ENCODE measurements at regions not wholly inside any gene's neighbourhood (a gene's known extent, or its start where the extent isn't known, plus 50 kb on each side); places are given as distances from the start of the nearest gene placed in this dataset.
"Not testable (repeated sequence)": the region's sequence is repeated elsewhere in the genome, so short reads cannot be mapped to it uniquely, and the experiment has no call there.

- DNase-seq (ENCODE audit: low spot score), result no peak
Measured at GRCh38 chr9:103068753-103069152, 73.6 kb downstream of the CYLC2 start.

- DNase-seq (ENCODE audit: low spot score), result no peak
Measured at GRCh38 chr9:103078581-103078980, 83.4 kb downstream of the CYLC2 start.

DNA sequence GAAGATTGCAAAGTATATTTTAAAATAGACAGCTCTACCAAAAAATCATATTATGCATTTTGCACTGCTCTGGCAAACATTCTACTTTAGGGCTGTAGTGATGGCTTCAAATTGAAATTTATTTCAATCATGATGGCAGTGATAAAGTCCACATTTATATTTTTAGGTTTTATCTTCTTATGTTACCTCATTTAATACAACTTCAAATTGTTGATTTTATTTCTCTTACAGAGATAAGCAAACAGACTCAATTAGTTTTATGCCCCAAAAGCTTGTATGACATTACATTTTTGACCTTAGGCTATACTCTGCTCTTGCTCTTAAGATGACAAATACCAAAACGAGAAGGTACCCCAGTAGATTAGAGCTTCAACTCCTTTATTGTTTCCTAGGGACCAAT lies 87.4 kb downstream of the CYLC2 start:
- DNase-seq (ENCODE audit: low spot score), result no peak

DNA sequence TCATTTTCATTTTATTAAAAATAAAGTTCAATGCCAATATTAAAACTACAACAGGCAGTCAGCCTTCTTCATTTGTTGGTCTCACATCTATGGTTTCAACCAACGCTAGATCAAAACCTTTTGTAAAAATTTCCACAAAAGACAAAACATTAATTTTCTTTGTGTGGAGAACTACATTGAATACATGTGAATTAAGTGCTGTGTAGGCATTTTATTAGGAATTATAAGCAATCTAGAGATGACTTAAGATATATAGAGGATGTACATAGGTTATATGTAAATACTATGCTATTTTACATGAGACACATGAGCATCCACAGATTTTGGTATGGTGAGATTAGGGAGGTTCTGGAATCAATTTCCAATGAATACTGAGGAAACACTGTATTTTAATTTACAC lies 94.2 kb downstream of the CYLC2 start:
- no peak for DNase-seq (ENCODE audit: low spot score)

DNA sequence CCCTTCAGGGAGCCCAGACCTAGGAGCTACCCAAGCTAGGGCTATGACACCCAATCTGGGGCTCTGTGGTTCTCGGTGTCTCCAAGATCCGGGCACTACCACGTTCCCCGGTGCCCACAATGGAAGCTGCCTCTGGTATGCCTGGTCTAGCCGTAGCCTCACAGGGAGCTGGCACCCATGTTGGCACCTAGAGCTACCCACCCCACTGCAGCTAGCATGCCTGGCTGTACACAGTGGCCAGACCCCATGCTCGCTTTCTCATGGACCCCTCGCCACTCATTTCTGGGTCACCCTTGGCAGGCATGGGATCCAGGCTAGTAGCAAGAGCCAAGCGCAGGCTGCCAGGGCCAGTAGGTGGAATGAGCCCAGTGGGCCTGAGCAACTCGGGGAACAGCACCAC lies 109.0 kb downstream of the CYLC2 start:
- no peak for DNase-seq (ENCODE audit: low spot score)

DNA sequence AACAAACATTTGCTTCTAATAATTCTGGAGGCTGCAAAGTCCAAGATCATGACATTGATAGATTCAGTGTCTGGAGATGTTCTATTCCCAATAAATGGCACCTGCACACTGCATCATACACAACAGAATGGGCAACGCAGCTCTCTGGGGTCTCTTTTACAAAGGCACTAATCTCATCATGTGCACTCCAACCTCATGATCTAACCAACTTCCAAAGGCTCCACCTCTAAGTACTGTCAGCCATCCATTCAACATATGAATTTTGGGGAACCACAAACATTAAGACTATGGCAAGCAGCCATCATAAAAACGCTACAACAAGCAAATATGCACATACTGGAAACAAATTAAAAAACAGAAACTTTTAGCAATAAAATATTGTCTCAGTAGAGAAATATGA lies 121.1 kb downstream of the CYLC2 start:
- DNase-seq (ENCODE audit: low spot score), result no peak

GRCh38 chr9:103126494-103126893 lies 131.4 kb downstream of the CYLC2 start:
- DNase-seq (ENCODE audit: low spot score), result no peak

DNA sequence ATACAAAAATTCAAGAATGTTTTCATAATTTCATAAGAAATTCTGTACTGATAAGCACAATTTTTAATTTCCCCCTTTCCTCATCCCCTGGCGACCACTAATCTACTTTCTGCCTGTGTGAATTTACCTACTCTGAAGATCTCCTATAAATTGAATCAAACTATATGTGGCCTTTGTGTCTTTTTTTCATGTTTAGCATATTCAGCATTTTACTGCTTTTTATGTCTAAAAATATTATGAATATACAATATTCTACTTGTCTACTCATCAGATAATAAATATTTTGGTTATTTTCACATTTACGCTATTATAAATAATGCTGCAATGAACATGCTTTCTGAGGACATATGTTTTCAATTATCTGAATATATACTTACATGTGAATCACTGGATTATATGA lies 144.8 kb downstream of the CYLC2 start:
- no peak for DNase-seq (ENCODE audit: low spot score)

GRCh38 chr9:103152473-103152872 lies 157.3 kb downstream of the CYLC2 start:
- no peak for DNase-seq (ENCODE audit: low spot score)

DNA sequence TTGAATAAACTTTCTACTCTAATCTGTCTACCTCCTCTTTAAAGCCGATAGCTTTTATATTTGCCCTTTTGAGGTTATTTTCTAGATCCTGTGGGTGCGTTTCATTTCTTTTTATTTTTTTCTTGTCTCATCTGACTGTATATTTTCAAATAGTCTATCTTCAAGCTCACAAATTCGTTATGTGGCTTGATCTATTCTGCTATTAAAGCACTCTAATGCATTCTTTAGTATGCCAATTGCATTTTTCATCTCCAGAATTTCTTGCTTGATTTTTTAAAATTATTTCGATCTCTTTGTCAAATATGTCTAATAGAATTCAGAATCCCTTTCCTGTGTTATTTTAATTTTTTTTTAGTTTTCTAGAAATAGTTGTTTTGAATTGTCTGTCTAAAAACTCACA lies 172.4 kb downstream of the CYLC2 start:
- DNase-seq (ENCODE audit: low spot score), result no peak

DNA sequence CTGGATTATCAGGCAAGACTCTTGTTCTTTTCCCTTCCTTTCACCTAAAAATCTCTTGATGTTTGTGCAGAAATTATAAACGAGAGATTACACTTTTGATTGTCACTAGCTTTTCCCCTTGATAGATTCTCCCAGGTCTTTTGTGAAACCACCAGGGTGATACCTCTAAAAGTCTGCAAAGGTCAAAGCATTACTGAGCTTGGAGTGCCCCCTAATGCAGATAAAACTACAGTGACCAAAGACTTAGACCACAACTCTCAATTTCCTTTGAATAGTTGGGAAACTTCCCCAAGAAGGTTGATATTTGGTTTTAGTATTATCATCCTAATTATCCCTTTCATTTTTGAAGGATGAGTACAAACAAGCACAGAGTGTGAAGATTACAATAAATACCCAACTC lies 173.1 kb downstream of the CYLC2 start:
- DNase-seq (ENCODE audit: low spot score), result no peak

DNA sequence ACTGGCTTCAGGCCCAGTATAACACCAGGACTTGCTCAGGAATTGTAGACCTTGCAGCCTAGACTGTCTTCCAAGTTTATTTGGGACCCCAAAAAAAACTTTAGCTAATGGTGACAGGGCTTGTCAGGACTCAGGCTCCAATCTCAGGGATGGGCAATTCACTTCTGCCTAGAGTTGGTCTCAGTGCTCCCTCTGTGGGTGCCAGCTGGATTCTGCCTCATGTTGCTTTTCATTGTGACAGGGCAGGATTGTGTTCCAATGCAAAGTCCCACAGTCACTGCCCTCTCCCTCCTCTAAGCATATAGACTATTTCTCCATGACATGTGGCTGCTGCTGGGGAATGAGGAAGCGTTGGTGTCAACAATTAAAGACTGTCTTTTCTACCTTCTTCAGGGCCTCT lies 174.7 kb downstream of the CYLC2 start:
- no peak for DNase-seq (ENCODE audit: low spot score)

GRCh38 chr9:103183701-103184171 lies 188.6 kb downstream of the CYLC2 start:
- DNase-seq (ENCODE audit: low spot score), result peak; percentile 1

- DNase-seq (ENCODE audit: low spot score), result no peak
Measured at GRCh38 chr9:103186959-103187358, 191.8 kb downstream of the CYLC2 start.

DNA sequence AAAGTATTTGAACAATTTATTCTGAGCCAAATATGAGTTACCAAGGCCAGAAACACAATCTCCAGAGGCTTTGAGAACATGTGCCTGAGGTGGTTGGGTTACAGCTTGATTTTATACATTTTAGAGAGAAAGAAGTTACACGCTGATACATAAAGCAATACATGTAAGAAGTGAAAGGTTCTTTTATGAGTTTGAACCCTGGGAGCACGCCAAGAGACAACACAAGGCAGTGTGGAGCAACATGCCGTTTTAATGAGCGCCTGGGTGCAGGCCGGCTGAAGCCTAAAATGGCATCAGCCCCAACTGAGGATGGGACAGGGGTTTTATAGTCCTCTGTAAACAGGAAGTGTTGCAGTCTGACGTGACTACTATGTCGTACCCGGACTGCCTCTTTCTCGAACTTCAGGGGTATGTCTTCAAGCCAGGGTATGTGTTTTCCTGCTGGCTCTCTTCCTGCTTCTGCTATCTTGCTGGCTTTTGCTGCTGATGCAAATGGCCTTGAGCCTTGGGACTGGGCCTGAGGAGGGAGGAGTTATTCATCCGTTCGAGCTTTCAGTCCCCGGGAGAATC lies 193.7 kb downstream of the CYLC2 start:
- no peak for DNase-seq (ENCODE audit: low spot score)

- no peak for DNase-seq (ENCODE audit: low spot score)
Measured at GRCh38 chr9:103193992-103194391, 198.9 kb downstream of the CYLC2 start.

- DNase-seq (ENCODE audit: low spot score), result no peak
Measured at GRCh38 chr9:103203172-103203571, 208.0 kb downstream of the CYLC2 start.

GRCh38 chr9:103205881-103206585 lies 210.9 kb downstream of the CYLC2 start:
- DNase-seq (ENCODE audit: low spot score), result not testable (repeated sequence)

DNA sequence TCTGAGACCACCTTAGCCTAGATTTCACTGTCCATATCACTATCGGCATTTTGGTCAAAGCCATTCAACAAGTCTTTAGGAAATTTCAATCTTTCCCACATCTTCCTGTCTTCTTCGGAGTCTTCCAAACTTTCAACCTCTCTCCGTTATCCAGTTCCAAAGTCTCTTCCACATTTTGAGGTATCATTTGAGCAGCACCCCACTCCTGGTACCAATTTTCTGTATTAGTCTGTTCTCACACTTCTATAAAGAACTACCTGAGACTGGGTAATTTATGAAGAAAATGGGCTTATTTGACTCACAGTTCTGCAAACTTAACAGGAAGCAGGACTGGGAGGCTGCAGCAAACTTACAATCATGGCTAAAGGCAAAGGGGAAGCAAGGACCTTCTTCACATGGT lies 215.5 kb downstream of the CYLC2 start:
- no peak for DNase-seq (ENCODE audit: low spot score)

- DNase-seq (ENCODE audit: low spot score), result no peak
Measured at GRCh38 chr9:103215197-103215596, 220.1 kb downstream of the CYLC2 start.

GRCh38 chr9:103225702-103226646 lies 230.8 kb downstream of the CYLC2 start:
- no peak for DNase-seq (ENCODE audit: low spot score)

GRCh38 chr9:103226647-103227013 lies 231.5 kb downstream of the CYLC2 start:
- DNase-seq (ENCODE audit: low spot score), result no peak

DNA sequence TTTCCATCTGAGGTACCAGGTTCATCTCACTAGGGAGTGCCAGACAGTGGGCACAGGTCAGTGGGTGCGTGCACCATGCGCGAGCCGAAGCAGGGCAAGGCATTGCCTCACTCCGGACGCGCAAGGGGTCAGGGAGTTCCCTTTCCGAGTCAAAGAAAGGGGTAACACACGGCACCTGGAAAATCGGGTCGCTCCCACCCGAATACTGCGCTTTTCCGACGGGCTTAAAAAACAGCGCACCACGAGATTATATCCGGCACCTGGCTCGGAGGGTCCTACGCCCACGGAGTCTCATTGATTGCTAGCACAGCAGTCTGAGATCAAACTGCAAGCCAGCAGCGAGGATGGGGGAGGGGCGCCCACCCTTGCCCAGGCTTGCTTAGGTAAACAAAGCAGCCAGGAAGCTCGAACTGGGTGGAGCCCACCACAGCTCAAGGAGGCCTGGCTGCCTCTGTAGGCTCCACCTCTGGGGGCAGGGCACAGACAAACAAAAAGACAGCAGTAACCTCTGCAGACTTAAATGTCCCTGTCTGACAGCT lies 242.5 kb downstream of the CYLC2 start:
- DNase-seq (ENCODE audit: low spot score), result not testable (repeated sequence)

All from kidney tubule cell (primary cell).